Tibial nerve (tissue), 4 donors: ENCODE measurements at regions not wholly inside any gene's neighbourhood (a gene's known extent, or its start where the extent isn't known, plus 50 kb on each side); places are given as distances from the start of the nearest gene placed in this dataset.
"Not testable (repeated sequence)": the region's sequence is repeated elsewhere in the genome, so short reads cannot be mapped to it uniquely, and the experiment has no call there.

Experiments used
- DNase-seq, 2 donors: peaks; one replicate each; pipeline ENCODE4 v3.0.0-alpha.2; 2019; ENCODE audit warnings: low spot score in 2 of 2
- H3K27ac ChIP-seq, 4 donors: fragments of 200-600 bp; sonication (generic) in 3 of 4; one replicate each; pipeline ENCODE4 v1.5.1; 2017 to 2019; ENCODE audit warnings: mild to moderate bottlenecking in 1 of 4
- H3K27me3 ChIP-seq, 2 donors: fragments of 200-600 bp; sonication (generic) in 1 of 2; one replicate each; pipeline versions ENCODE4 v1.5.1 to v1.6.0; 2017 to 2019
- H3K36me3 ChIP-seq, 3 donors: fragments of 200-600 bp; sonication (generic); one replicate each; pipeline ENCODE4 v1.5.1; 2018 to 2019
- H3K4me1 ChIP-seq, 4 donors: fragments of 200-600 bp; sonication (generic) in 3 of 4; one replicate each; pipeline ENCODE4 v1.5.1; 2017 to 2019
- H3K4me3 ChIP-seq, 4 donors: fragments of 200-600 bp; sonication (generic) in 3 of 4; one replicate each; pipeline ENCODE4 v1.5.1; 2017 to 2019; ENCODE audit warnings: mild to moderate bottlenecking in 1 of 4, moderate library complexity in 1 of 4
- H3K9me3 ChIP-seq, 4 donors: fragments of 200-600 bp; sonication (generic) in 3 of 4; one replicate each; pipeline ENCODE4 v1.5.1; 2017 to 2019
- EP300 ChIP-seq, 2 donors: sonication (generic); formaldehyde crosslinking; IDR thresholded peaks; one replicate each; pipeline ENCODE4 v1.6.1; 2017; ENCODE audit warnings: antibody characterized with exemption in 2 of 2, mild to moderate bottlenecking in 1 of 2
- POLR2A ChIP-seq, 2 donors: fragments of 450-650 bp; IDR thresholded peaks; one replicate each; pipeline ENCODE4 v1.6.1; 2017; ENCODE audit warnings: antibody characterized with exemption in 2 of 2, mild to moderate bottlenecking in 2 of 2, moderate library complexity in 2 of 2
- WGBS, 2 donors: methylation state at CpG; one replicate each; pipeline ENCODE4 v1.1.5; 2018; 5-methylcytosine and 5-hydroxymethylcytosine counted together
- TF ChIP-seq, protein P1 (sequence below), 5 experiments: fragments of 200-600 bp in 3 of 5; fragments of 450-650 bp in 2 of 5; sonication (generic) in 3 of 5; IDR thresholded peaks; one replicate each; pipeline ENCODE4 v1.5.1; 2016 to 2019; ENCODE audit warnings: antibody characterized with exemption in 5 of 5, mild to moderate bottlenecking in 3 of 5, moderate library complexity in 2 of 5

DNA sequence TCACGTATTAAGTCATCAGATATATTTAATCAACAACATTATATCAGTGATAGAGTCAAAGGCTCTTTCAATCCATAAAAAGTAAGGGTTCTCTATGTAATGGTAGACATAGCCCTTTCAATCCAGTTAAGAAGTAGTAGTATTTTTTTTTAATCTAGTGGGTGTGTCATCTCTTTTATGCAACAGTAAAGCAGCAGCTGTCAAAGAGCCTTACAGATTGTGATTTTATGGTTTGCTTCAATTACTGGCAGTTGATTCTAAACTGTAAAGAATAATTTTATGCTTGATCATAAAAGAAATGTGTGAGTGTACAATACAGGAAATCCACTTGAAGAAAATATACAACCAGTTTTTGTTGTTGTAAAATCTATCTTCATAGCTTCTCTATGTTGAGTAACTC lies 902.6 kb upstream of the MBL2 start:
- H3K36me3 ChIP-seq = no peaks in the 10 kb centered on the region
- TF ChIP-seq EP300 (IDR thresholded peaks at IDR 0.05) (no peak), POLR2A (IDR thresholded peaks at IDR 0.05) (no peak)
- TF ChIP-seq, protein P1, sequence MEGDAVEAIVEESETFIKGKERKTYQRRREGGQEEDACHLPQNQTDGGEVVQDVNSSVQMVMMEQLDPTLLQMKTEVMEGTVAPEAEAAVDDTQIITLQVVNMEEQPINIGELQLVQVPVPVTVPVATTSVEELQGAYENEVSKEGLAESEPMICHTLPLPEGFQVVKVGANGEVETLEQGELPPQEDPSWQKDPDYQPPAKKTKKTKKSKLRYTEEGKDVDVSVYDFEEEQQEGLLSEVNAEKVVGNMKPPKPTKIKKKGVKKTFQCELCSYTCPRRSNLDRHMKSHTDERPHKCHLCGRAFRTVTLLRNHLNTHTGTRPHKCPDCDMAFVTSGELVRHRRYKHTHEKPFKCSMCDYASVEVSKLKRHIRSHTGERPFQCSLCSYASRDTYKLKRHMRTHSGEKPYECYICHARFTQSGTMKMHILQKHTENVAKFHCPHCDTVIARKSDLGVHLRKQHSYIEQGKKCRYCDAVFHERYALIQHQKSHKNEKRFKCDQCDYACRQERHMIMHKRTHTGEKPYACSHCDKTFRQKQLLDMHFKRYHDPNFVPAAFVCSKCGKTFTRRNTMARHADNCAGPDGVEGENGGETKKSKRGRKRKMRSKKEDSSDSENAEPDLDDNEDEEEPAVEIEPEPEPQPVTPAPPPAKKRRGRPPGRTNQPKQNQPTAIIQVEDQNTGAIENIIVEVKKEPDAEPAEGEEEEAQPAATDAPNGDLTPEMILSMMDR (IDR thresholded peaks at IDR 0.05) = no peak
- no peaks in the 10 kb centered on the region for H3K27me3 ChIP-seq
- no peaks in the 10 kb centered on the region for H3K9me3 ChIP-seq
- H3K27ac ChIP-seq = no peak overlapping the region
- no peak overlapping the region for H3K4me3 ChIP-seq
- H3K4me1 ChIP-seq = no peaks in the 10 kb centered on the region
- 39 to 40% methylated on average over 1 of the region's 1 CpG for WGBS, 2 donors
- no peak for DNase-seq

DNA sequence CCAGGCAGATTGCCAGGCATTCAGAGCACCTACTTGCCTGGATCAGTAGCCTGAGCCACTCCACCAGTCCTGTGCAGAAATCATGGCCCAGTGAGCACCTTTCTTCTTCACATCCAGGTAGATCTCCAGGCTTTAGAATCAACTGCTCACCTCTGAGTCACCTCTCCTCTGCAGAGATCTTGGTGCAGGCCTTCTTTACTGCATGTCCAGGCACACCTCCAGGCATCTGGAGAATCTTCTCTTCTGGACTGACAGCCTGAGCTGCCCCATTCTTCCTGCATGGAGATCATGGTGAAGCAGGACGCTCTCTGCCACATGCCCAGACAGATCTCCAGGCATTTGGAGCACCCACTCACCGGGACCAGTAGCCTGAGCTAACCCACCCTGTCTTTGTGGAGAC lies 894.5 kb upstream of the MBL2 start:
- H3K4me3 ChIP-seq = no peak overlapping the region
- H3K27ac ChIP-seq = no peak overlapping the region
- H3K4me1 ChIP-seq = peaks cover 0 to 8% (median 0%) of the 10 kb centered on the region in 4 donors
- TF ChIP-seq POLR2A (IDR thresholded peaks at IDR 0.05) = no peak
- TF ChIP-seq, protein P1 (IDR thresholded peaks at IDR 0.05) = no peak
- TF ChIP-seq EP300 (IDR thresholded peaks at IDR 0.05) = no peak
- H3K9me3 ChIP-seq = peaks cover 0 to 22% (median 0%) of the 10 kb centered on the region in 4 donors
- no peak for DNase-seq
- WGBS, 2 donors = 100% methylated on average over 2 of the region's 2 CpGs; no CpG with 5 or more reads in 1 of the 2 donors
- no peaks in the 10 kb centered on the region for H3K27me3 ChIP-seq
- H3K36me3 ChIP-seq = no peaks in the 10 kb centered on the region

DNA sequence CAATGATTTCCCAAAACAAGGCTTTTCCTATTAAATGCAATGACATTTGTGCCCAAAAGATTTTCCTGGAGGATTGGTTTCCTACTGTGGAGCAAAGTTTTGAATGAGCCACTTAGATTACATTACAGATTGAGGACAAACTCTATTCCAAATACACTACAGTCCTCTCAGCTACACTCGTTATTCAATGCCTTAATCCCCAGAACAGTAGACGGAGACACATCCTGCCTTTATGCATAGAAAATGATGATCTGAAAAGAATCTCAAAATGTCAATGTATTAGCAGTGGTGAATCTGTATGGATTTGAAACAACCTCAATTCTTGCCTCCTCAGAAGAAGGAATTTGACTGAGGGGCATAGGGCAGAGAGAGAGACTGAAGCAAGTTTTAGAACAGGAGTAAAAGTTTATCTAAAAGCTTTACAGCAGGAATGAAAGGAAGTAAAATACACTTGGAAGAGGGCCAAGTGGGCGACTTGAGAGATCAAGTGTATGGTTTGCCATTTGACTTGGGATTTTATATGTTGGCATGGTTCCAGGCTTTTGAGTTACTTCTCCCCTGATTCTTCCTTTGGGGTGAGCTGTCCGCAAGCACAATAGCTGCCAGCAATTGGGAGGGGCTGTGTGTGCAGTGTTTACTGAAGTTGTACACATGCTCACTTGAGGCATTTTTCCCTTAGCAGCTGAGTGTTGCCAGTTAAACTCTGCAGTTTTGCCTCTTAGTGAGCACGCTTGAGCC lies 891.9 kb upstream of the MBL2 start:
- 9 to 13% methylated on average over 5 of the region's 5 CpGs for WGBS, 2 donors
- Histone ChIP-seq H3K36me3 (no peaks in the 10 kb centered on the region), H3K4me3 (no peak overlapping the region), H3K9me3 (peaks cover 0 to 18% (median 0%) of the 10 kb centered on the region in 4 donors), H3K27ac (no peak overlapping the region), H3K27me3 (no peaks in the 10 kb centered on the region), H3K4me1 (peaks cover 0 to 8% (median 0%) of the 10 kb centered on the region in 4 donors)
- DNase-seq = peak in 1 of 2 donors; percentile 9
- TF ChIP-seq EP300 (IDR thresholded peaks at IDR 0.05) (no peak), POLR2A (IDR thresholded peaks at IDR 0.05) (no peak)
- TF ChIP-seq, protein P1 (IDR thresholded peaks at IDR 0.05) = no peak

DNA sequence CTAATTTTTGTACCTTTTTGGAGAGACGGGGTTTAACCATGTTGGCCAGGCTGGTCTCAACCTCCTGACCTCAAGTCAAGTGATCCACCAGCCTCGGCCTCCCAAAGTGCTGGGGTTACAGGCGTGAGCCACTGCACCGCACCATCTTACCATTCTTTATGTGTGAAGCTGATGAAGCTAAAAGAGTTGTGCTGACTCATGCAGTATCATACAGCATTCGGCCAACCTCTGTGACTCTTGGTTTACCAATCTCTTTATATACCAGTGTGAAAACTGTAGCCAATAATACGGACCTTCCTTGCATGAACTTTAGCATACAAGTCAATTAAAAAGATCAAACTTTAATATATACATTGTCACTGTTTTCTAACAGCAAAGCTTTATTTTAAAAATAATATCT lies 878.2 kb upstream of the MBL2 start:
- H3K27me3 ChIP-seq = no peaks in the 10 kb centered on the region
- no peaks in the 10 kb centered on the region for H3K4me1 ChIP-seq
- no peak overlapping the region for H3K27ac ChIP-seq
- TF ChIP-seq EP300 (IDR thresholded peaks at IDR 0.05) (no peak), POLR2A (IDR thresholded peaks at IDR 0.05) (no peak)
- TF ChIP-seq, protein P1 (IDR thresholded peaks at IDR 0.05) = no peak
- no peaks in the 10 kb centered on the region for H3K9me3 ChIP-seq
- H3K4me3 ChIP-seq = no peak overlapping the region
- 92 to 93% methylated on average over 6 of the region's 6 CpGs for WGBS, 2 donors
- H3K36me3 ChIP-seq = no peaks in the 10 kb centered on the region
- no peak for DNase-seq

DNA sequence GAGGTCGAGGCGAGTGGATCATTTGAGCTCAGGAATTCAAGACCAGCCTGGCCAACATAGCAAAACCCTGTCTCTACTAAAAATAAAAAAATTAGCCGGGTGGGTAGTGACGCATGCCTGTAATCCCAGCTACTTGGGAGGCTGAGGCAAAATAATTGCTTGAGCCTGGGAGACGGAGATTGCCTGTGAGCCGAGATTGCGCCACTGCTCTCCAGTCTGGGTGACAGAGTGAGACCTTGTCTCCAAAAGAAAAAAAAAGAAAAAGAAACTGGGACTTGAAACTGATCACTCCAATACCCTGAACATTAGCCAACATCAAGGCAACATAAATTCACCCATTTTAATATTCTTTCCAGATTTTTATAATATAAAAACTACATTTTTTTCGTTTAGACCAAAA lies 874.6 kb upstream of the MBL2 start:
- H3K36me3 ChIP-seq, H3K27me3 ChIP-seq, H3K4me1 ChIP-seq, H3K4me3 ChIP-seq, H3K9me3 ChIP-seq, H3K27ac ChIP-seq, DNase-seq: not testable (repeated sequence)
- 64 to 76% methylated on average over 8 of the region's 8 CpGs for WGBS, 2 donors
